ENCODE measurements at regions not wholly inside any gene's neighbourhood (a gene's known extent, or its start where the extent isn't known, plus 50 kb on each side); places are given as distances from the start of the nearest gene placed in this dataset.

- no peaks in the 10 kb centered on the region for H3K27me3 Mint-ChIP-seq (ENCODE audit: low read depth in 2 of 2)
- Histone ChIP-seq H3K4me3 (ENCODE audit: low read length) (no peak overlapping the region), H3K9me3 (ENCODE audit: control insufficient read depth, insufficient read depth, low read length) (peaks cover 15% of the 10 kb centered on the region), H3K4me1 (ENCODE audit: control insufficient read depth, insufficient read depth, low read length) (no peaks in the 10 kb centered on the region), H3K27ac (ENCODE audit: low read length) (no peak overlapping the region), H3K36me3 (ENCODE audit: control insufficient read depth, insufficient read depth, low read length) (no peaks in the 10 kb centered on the region), H3K27me3 (ENCODE audit: control insufficient read depth, insufficient read depth, low read length) (no peaks in the 10 kb centered on the region)
- no peak overlapping the region for H3K27ac Mint-ChIP-seq
- ATAC-seq (no peak), DNase-seq (no peak)
- intact Hi-C loops (cut with micrococcal nuclease), result no loop called here
- no peak overlapping the region for H3K4me3 Mint-ChIP-seq
- 87% methylated on average over 3 of the region's 3 CpGs for WGBS (ENCODE audit: insufficient coverage)
- TF ChIP-seq, protein P1, sequence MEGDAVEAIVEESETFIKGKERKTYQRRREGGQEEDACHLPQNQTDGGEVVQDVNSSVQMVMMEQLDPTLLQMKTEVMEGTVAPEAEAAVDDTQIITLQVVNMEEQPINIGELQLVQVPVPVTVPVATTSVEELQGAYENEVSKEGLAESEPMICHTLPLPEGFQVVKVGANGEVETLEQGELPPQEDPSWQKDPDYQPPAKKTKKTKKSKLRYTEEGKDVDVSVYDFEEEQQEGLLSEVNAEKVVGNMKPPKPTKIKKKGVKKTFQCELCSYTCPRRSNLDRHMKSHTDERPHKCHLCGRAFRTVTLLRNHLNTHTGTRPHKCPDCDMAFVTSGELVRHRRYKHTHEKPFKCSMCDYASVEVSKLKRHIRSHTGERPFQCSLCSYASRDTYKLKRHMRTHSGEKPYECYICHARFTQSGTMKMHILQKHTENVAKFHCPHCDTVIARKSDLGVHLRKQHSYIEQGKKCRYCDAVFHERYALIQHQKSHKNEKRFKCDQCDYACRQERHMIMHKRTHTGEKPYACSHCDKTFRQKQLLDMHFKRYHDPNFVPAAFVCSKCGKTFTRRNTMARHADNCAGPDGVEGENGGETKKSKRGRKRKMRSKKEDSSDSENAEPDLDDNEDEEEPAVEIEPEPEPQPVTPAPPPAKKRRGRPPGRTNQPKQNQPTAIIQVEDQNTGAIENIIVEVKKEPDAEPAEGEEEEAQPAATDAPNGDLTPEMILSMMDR (IDR thresholded peaks at IDR 0.05), result no peak
- no peaks in the 10 kb centered on the region for H3K4me1 Mint-ChIP-seq
- H3K36me3 Mint-ChIP-seq, result no peaks in the 10 kb centered on the region
- peaks cover 6 to 8% of the 10 kb centered on the region in 2 donors for H3K9me3 Mint-ChIP-seq
Measured at GRCh38 chr5:167233507-167234220, 1057.8 kb upstream of the WWC1 start.

DNA sequence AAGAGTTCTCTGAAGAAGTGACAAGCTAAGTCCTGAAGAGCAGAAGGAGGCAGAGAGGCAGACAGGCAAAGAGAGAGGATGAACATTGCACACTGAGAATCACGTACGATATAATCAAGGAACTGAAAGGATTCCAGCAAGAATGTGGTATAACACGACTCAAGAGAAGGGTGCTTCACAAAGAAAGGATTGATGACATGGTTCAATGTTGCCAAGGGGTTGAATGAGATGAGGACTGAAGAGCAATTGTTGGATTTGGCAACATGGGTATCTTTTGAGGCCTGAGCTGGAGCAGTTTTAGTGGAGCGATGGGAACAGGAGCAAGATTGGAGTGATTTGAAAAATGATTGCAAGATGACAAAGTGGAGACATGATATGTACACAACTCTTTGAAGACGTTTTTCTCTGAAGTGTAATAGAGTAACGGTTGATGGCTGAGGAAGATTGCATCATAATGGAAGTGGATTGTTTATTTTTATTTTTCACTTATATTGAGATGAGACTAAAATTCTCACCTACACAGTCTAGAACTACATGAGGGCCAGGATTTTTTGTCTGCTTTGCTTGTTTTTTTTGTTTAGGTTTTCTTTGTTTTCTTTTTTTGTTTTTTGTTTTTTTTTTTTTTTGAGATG, 1049.9 kb upstream of the WWC1 start:
- Mint-ChIP-seq H3K36me3 (no peaks in the 10 kb centered on the region), H3K27me3 (ENCODE audit: low read depth in 2 of 2) (no peaks in the 10 kb centered on the region), H3K4me1 (no peaks in the 10 kb centered on the region), H3K27ac (no peak overlapping the region), H3K4me3 (no peak overlapping the region), H3K9me3 (peaks cover 14% of the 10 kb centered on the region in 2 donors)
- Histone ChIP-seq H3K9me3 (ENCODE audit: control insufficient read depth, insufficient read depth, low read length) (no peaks in the 10 kb centered on the region), H3K36me3 (ENCODE audit: control insufficient read depth, insufficient read depth, low read length) (no peaks in the 10 kb centered on the region), H3K4me1 (ENCODE audit: control insufficient read depth, insufficient read depth, low read length) (no peaks in the 10 kb centered on the region), H3K27me3 (ENCODE audit: control insufficient read depth, insufficient read depth, low read length) (no peaks in the 10 kb centered on the region), H3K4me3 (ENCODE audit: low read length) (no peak overlapping the region), H3K27ac (ENCODE audit: low read length) (no peak overlapping the region)
- ATAC-seq (no peak), DNase-seq (no peak)
- intact Hi-C loops (cut with micrococcal nuclease), result no loop called here
- TF ChIP-seq, protein P1 (IDR thresholded peaks at IDR 0.05), result no peak
- 86% methylated on average over 6 of the region's 6 CpGs for WGBS (ENCODE audit: insufficient coverage)

DNA sequence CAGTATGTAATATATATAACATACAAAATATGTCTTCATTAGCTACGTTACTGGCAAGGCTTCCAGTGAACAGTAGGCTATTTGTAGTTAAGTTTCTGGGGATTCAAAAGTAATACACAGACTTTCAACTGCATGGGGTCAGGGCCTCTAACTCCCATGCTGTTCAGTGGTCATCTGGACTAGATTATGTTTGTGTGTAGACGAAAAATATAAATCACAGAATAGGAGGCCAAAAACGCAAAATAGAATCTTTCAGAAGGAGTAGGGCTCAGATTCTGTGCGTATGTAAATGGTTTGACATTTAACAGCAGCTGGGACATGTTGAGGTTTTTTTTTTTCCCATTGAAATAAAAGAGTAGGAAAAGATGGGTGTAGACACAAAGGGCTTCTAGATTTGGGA, 1048.7 kb upstream of the WWC1 start:
- TF ChIP-seq, protein P1 (IDR thresholded peaks at IDR 0.05), result no peak
- H3K27ac ChIP-seq (ENCODE audit: low read length), result no peak overlapping the region
- intact Hi-C loops (cut with micrococcal nuclease), result no loop called here
- no peak overlapping the region for H3K4me3 ChIP-seq (ENCODE audit: low read length)
- ATAC-seq, result no peak
- Mint-ChIP-seq H3K4me1 (no peaks in the 10 kb centered on the region), H3K27ac (no peak overlapping the region), H3K9me3 (peaks cover 14% of the 10 kb centered on the region in 2 donors), H3K4me3 (no peak overlapping the region), H3K36me3 (no peaks in the 10 kb centered on the region), H3K27me3 (ENCODE audit: low read depth in 2 of 2) (no peaks in the 10 kb centered on the region)
- no peaks in the 10 kb centered on the region for H3K36me3 ChIP-seq (ENCODE audit: control insufficient read depth, insufficient read depth, low read length)
- DNase-seq, result no peak
- no peaks in the 10 kb centered on the region for H3K27me3 ChIP-seq (ENCODE audit: control insufficient read depth, insufficient read depth, low read length)
- no peaks in the 10 kb centered on the region for H3K4me1 ChIP-seq (ENCODE audit: control insufficient read depth, insufficient read depth, low read length)
- H3K9me3 ChIP-seq (ENCODE audit: control insufficient read depth, insufficient read depth, low read length), result no peaks in the 10 kb centered on the region
- WGBS (ENCODE audit: insufficient coverage), result 82% methylated on average over 3 of the region's 4 CpGs

All from natural killer cell (primary cell).